ENCODE measurements at regions not wholly inside any gene's neighbourhood (a gene's known extent, or its start where the extent isn't known, plus 50 kb on each side); places are given as distances from the start of the nearest gene placed in this dataset.

GRCh38 chr22:48925450-48925849 is 902.2 kb downstream of the BRD1 start:
- Histone ChIP-seq H3K27me3 (ENCODE audit: control insufficient read depth, insufficient read depth, low read length) (no peaks in the 10 kb centered on the region; the same call in 1 of the 2 replicates), H3K4me3 (ENCODE audit: low read depth in 2 of 2, low read length in 2 of 2) (no peak overlapping the region), H3K36me3 (ENCODE audit: control insufficient read depth, insufficient read depth, low read length) (no peaks in the 10 kb centered on the region), H3K9me3 (ENCODE audit: control insufficient read depth, insufficient read depth, low read depth, low read length) (no peaks in the 10 kb centered on the region), H3K27ac (ENCODE audit: low read length) (no peak overlapping the region), H3K4me1 (ENCODE audit: control insufficient read depth, insufficient read depth, low read length) (no peaks in the 10 kb centered on the region)
- in situ Hi-C loops (cut with HindIII; ENCODE audit: low pct_unique_long_range_greater_than_20kb, low sequenced_read_pairs) (no loop called here), intact Hi-C loops (cut with micrococcal nuclease; ENCODE audit: unreplicated experiment) (no loop called here)
- no TSS peak for BruUV-seq (replicated peaks)
- no peak for DNase-seq (ENCODE audit: low read depth, low spot score)
- CTCF ChIA-PET = no interaction called here
- no peak for ATAC-seq
- TF ChIP-seq TCF7L2 (IDR thresholded peaks at IDR 0.05; ENCODE audit: low read depth, low read length) (no peak), REST (IDR thresholded peaks at IDR 0.05; ENCODE audit: insufficient read depth in 1 of 2, low read depth in 2 of 2, low read length in 1 of 2) (no peak), SIN3A (IDR thresholded peaks at IDR 0.05; ENCODE audit: borderline replicate concordance, insufficient read depth, low read depth, low read length) (no peak), CTCF (IDR thresholded peaks at IDR 0.05) (no peak)
- POLR2A ChIA-PET = no interaction called here

- H3K27ac ChIP-seq (ENCODE audit: low read length) = no peak overlapping the region
- POLR2A ChIA-PET = no interaction called here
- no peak for ATAC-seq
Observed at GRCh38 chr22:48923996-48924395, 903.7 kb downstream of the BRD1 start.

More at GRCh38 chr22:48923996-48924395, 903.7 kb downstream of the BRD1 start:
- DNase-seq (ENCODE audit: low read depth, low spot score) = no peak
- no peak for TF ChIP-seq SIN3A (IDR thresholded peaks at IDR 0.05; ENCODE audit: borderline replicate concordance, insufficient read depth, low read depth, low read length)
- no peak for TF ChIP-seq REST (IDR thresholded peaks at IDR 0.05; ENCODE audit: insufficient read depth in 1 of 2, low read depth in 2 of 2, low read length in 1 of 2)
- TF ChIP-seq CTCF (IDR thresholded peaks at IDR 0.05) = no peak
- TF ChIP-seq POLR2AphosphoS5 (IDR thresholded peaks at IDR 0.05; ENCODE audit: low read depth, low read length) = no peak
- no peak for TF ChIP-seq TCF7L2 (IDR thresholded peaks at IDR 0.05; ENCODE audit: low read depth, low read length)
- no TSS peak for BruUV-seq (replicated peaks)
- intact Hi-C loops (cut with micrococcal nuclease; ENCODE audit: unreplicated experiment) (no loop called here), in situ Hi-C loops (cut with HindIII; ENCODE audit: low pct_unique_long_range_greater_than_20kb, low sequenced_read_pairs) (no loop called here)
- H3K9me3 ChIP-seq (ENCODE audit: control insufficient read depth, insufficient read depth, low read depth, low read length) = no peaks in the 10 kb centered on the region
- CTCF ChIA-PET = no interaction called here
- H3K36me3 ChIP-seq (ENCODE audit: control insufficient read depth, insufficient read depth, low read length) = no peaks in the 10 kb centered on the region
- no peaks in the 10 kb centered on the region for H3K4me1 ChIP-seq (ENCODE audit: control insufficient read depth, insufficient read depth, low read length)
- H3K27me3 ChIP-seq (ENCODE audit: control insufficient read depth, insufficient read depth, low read length) = no peaks in the 10 kb centered on the region; the same call in 1 of the 2 replicates
- no peak overlapping the region for H3K4me3 ChIP-seq (ENCODE audit: low read depth in 2 of 2, low read length in 2 of 2)

Data from Panc1 (cell line).